ENCODE measurements at regions not wholly inside any gene's neighbourhood (a gene's known extent, or its start where the extent isn't known, plus 50 kb on each side); places are given as distances from the start of the nearest gene placed in this dataset.

DNA sequence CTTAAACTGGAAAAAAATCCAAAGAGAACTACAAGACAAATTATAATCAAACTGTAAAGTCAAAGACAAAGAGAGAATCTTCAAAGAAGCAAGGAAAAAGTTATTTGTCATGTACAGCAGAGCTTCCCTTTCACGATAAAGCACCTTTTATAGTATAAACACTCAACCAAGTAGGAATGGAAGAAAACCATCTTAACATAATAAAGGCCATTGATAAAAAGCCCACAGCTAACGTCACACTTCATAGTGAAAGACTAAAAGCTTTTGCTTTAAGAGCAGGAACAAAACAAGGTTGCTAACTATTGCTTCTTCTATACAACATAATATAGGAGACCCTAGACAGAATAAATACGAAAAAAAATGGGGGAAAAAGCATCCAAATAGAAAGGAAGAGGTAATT, 595.7 kb upstream of the POU3F4 start:
- DNase-seq: no peak
- TF ChIP-seq, protein P1, sequence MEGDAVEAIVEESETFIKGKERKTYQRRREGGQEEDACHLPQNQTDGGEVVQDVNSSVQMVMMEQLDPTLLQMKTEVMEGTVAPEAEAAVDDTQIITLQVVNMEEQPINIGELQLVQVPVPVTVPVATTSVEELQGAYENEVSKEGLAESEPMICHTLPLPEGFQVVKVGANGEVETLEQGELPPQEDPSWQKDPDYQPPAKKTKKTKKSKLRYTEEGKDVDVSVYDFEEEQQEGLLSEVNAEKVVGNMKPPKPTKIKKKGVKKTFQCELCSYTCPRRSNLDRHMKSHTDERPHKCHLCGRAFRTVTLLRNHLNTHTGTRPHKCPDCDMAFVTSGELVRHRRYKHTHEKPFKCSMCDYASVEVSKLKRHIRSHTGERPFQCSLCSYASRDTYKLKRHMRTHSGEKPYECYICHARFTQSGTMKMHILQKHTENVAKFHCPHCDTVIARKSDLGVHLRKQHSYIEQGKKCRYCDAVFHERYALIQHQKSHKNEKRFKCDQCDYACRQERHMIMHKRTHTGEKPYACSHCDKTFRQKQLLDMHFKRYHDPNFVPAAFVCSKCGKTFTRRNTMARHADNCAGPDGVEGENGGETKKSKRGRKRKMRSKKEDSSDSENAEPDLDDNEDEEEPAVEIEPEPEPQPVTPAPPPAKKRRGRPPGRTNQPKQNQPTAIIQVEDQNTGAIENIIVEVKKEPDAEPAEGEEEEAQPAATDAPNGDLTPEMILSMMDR (IDR thresholded peaks at IDR 0.05): no peak
- intact Hi-C loops (cut with micrococcal nuclease): no loop called here
- no peak for ATAC-seq (ENCODE audit: low read depth)
- Mint-ChIP-seq H3K36me3 (ENCODE audit: low read depth) (no peaks in the 10 kb centered on the region), H3K27me3 (no peaks in the 10 kb centered on the region), H3K4me1 (no peaks in the 10 kb centered on the region), H3K9me3 (no peaks in the 10 kb centered on the region), H3K27ac (no peak overlapping the region), H3K4me3 (no peak overlapping the region)
- ChIA-PET POLR2A (no interaction called here), CTCF (no interaction called here)

DNA sequence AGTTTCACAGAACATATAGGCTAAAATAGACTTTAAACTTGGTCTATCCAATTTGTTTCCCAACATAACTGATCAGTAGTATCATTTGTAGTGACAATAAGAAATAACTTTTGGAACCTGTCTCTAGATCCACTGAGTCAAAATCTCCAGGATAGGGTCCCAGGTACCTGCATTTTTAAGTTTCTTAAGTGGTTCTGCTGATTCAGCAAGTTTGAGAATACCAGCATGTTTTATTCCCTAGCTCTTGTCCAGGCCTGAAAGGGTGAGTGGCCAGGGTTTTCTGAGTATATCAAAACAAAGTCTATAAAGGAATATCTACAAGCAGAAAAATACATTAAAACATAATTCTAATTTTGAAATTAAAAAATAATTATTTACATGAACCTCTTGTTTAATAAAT, 573.1 kb upstream of the POU3F4 start:
- Mint-ChIP-seq H3K36me3 (ENCODE audit: low read depth) (no peaks in the 10 kb centered on the region), H3K27me3 (no peaks in the 10 kb centered on the region), H3K4me1 (no peaks in the 10 kb centered on the region), H3K27ac (no peak overlapping the region), H3K9me3 (peaks cover 4% of the 10 kb centered on the region), H3K4me3 (no peak overlapping the region)
- intact Hi-C loops (cut with micrococcal nuclease): no loop called here
- ChIA-PET POLR2A (no interaction called here), CTCF (no interaction called here)
- ATAC-seq (ENCODE audit: low read depth) (no peak), DNase-seq (no peak)
- TF ChIP-seq, protein P1 (IDR thresholded peaks at IDR 0.05): no peak

DNA sequence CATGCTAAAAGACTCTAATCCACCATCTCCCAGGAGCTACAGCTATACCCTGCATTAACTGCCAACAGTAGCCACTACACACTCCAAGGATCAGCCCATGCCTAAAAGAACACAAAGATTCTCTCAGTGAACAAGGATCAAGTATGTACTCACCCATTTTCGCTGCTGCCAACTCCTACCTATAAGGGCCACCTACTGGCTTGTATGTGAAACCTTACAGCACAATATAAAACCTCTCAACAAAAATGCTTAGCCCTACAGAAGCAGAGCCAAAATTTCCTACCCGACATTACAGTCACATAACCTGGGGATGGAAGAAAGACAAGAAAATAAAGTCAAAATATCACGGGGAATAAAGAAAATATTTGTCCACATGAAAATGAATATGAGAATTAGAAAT, 562.8 kb upstream of the POU3F4 start:
- Mint-ChIP-seq H3K27ac (no peak overlapping the region), H3K9me3 (peaks cover 3% of the 10 kb centered on the region), H3K4me3 (no peak overlapping the region), H3K4me1 (no peaks in the 10 kb centered on the region), H3K27me3 (no peaks in the 10 kb centered on the region), H3K36me3 (ENCODE audit: low read depth) (no peaks in the 10 kb centered on the region)
- no peak for ATAC-seq (ENCODE audit: low read depth)
- DNase-seq: no peak
- intact Hi-C loops (cut with micrococcal nuclease): no loop called here
- TF ChIP-seq, protein P1 (IDR thresholded peaks at IDR 0.05): no peak
- ChIA-PET CTCF (no interaction called here), POLR2A (no interaction called here)

DNA sequence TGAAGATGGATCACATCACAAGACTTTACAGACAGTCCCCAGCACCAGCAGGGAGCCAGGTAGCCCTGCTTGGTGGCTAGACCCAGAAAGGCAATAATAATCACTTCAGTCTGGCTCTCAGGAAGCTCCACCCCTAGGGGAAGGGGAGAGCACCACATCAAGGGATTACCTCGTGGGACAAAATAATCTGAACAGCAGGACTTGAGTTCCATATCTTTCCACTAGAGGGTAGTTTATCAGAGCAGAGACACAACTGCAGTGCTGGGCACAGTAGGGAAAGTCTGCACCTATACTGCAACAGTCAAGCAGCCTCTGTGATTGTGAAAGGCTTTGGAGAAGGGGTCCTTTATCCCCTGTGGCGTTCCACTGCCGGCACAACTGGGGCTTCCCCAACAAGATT, 547.0 kb upstream of the POU3F4 start:
- ATAC-seq (ENCODE audit: low read depth) (no peak), DNase-seq (no peak)
- Mint-ChIP-seq H3K27ac (no peak overlapping the region), H3K9me3 (peaks cover 7% of the 10 kb centered on the region), H3K4me1 (no peaks in the 10 kb centered on the region), H3K27me3 (no peaks in the 10 kb centered on the region), H3K36me3 (ENCODE audit: low read depth) (no peaks in the 10 kb centered on the region), H3K4me3 (no peak overlapping the region)
- TF ChIP-seq, protein P1 (IDR thresholded peaks at IDR 0.05): no peak
- intact Hi-C loops (cut with micrococcal nuclease): no loop called here
- ChIA-PET POLR2A (no interaction called here), CTCF (no interaction called here)

DNA sequence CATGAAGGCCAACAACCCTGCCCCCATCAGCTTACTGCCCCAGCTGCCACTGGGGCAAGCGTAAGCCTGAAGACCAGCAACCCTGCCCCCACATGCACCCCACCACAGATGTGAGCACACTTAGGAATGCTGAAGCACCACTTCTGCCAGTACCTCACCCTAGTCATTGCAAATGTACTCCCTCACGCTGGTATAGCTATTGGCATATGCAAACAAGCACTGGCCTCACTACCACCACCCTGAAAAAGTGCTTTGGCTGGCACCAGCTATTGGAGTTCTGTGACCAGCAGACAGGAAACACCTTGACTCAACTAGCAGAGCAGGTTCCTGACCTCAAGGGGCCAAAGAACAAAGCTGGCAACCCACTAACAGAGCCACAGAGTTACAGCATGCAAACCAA, 534.4 kb upstream of the POU3F4 start:
- POLR2A ChIA-PET: no interaction called here
- DNase-seq (no peak), ATAC-seq (ENCODE audit: low read depth) (no peak)
- TF ChIP-seq, protein P1 (IDR thresholded peaks at IDR 0.05): no peak
- H3K4me1 Mint-ChIP-seq: no peaks in the 10 kb centered on the region
- H3K36me3 Mint-ChIP-seq (ENCODE audit: low read depth): no peaks in the 10 kb centered on the region
- H3K4me3 Mint-ChIP-seq: no peak overlapping the region
- H3K27ac Mint-ChIP-seq: no peak overlapping the region
- no peaks in the 10 kb centered on the region for H3K9me3 Mint-ChIP-seq
- CTCF ChIA-PET: no interaction called here
- intact Hi-C loops (cut with micrococcal nuclease): no loop called here
- H3K27me3 Mint-ChIP-seq: no peaks in the 10 kb centered on the region

Measured in activated B cell treated with CpG ODN at 0.5 μM for 24 hours (primary cell).